ENCODE measurements at regions not wholly inside any gene's neighbourhood (a gene's known extent, or its start where the extent isn't known, plus 50 kb on each side); places are given as distances from the start of the nearest gene placed in this dataset.

DNA sequence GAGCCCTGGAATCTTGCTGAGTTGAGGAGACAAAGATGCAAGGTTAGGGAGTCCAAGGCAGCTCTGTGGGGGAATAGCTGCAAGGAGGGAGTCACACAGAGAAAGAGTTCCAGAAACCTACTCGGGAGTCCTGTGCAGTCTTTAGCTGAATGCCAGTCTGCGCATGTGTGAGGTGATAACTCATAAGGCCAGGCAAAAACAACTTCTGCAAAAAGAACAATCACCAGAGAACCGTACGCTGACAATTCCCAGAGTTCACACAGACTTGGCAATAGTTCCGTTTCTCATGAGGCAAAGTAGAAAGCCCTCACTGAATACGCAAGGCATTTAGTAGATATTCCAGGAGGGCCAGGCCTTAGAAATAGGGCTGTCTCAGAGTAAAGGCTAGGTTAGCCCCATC is 135.2 kb upstream of the TAB2 start:
- no peak for DNase-seq (ENCODE audit: low read depth in 2 of 2)

- no peak for DNase-seq (ENCODE audit: low read depth in 2 of 2)
Observed at GRCh38 chr6:149184523-149184922, 133.0 kb upstream of the TAB2 start.

DNA sequence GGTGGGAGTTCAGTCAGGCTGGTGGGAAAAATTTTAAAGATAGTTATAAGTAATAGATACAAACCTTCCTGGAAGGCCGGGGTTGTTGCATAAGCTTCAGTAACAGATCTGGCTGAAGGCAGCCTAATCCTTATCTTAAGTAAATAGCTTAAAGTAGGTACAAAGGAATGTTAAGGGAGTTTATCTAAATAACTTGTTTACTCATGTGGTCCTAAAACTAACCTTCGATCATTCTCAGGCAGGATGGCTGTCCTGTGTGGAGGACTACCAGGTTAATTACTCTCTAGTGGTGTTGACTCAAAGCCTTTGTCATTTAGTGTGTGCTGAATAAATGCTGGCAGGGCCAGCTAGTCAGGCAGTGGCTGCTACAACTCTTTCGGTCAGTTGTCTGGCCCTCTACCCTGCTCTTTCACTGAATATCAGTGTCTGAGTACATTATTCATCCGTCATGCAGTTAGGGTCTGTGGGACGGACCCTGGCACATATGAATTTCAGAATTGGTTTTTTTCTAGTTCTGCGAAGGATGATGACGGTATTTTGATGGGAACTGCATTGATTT is 131.6 kb upstream of the TAB2 start:
- DNase-seq (ENCODE audit: low read depth in 2 of 2): no peak

GRCh38 chr6:149186873-149187272 is 130.6 kb upstream of the TAB2 start:
- DNase-seq (ENCODE audit: low read depth in 2 of 2): no peak

DNA sequence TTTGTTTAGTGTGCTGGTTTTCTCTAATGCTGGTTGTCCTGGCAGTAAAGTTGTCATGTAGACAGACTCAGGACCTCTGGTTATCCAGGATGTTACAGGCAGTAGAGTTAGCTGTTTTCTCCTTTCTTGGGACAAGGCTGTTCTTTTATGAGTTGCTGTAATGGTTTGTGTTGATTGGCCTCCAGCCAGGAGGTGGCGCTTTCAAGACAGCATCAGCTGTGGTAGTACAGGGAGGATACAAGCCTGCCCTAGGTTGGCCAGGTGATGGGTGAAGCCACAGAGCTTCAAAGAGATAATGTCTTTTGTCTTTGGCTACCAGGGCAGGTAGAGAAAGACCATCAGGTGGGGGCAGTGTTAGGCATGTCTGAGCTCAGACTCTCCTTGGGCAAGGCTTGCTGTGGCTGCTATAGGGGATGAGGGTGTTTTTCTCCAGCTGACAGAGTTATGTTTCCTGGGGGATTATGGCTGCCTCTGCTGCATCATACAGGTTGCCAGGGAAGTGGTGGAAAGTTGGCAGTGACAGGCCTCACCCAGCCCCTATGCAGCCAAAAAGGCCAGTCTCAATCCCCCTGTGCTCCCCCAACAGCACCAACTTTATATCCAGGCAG is 127.2 kb upstream of the TAB2 start:
- no peak for DNase-seq (ENCODE audit: low read depth in 2 of 2)

DNA sequence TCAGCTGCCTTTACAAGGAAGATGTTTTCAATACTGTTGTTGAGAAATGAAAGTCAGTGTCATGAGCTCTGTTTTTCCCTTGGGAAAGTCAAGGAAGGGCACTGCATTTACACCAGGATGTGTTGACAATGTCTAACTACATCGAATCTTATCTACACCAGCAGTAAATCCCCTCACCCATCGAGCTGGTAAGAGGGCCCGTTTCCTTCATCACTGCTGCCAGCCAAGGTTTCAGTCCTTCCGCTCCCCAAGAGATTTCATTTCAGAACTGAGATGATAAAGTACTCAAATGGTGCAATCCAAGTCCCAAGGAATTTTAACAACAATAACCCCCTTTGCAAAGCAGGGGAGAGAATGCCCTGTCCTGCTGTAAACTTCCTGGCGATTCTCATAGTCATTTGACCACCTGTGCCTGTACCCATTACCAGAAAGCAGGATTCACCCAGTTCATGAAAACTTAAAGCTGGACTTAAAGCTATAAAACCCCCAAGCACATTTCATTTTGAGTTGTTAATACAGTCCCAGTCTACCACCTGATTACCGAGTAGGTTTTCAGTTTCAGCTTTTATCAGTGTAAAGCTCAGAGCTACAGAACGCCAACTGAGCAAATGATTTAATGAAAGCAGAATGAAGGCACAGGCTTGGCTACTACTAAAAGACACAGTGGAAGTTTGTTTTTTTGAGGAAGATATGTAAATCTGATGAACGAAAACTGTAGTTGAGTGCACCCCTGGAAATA is 122.5 kb upstream of the TAB2 start:
- DNase-seq (ENCODE audit: low read depth in 2 of 2): no peak

DNA sequence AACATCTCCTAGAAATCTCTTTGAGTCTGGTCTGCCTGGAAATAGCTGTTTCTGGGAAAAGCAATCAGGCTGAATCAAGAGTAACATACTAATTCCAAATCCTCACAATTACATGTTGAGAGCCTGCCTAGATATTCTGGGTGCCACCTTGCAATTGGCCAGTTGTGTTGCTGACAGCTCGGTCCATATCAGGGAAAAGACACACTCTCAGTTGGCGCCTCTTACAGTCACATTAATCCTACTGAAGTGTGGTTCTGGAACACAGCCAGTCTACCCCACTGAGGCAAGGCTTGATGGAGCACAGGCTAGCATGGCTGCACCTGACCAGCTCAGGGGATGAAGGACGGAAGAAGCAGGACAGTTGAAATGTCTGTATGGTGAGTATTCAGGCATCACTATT is 121.4 kb upstream of the TAB2 start:
- DNase-seq (ENCODE audit: low read depth in 2 of 2): no peak

DNA sequence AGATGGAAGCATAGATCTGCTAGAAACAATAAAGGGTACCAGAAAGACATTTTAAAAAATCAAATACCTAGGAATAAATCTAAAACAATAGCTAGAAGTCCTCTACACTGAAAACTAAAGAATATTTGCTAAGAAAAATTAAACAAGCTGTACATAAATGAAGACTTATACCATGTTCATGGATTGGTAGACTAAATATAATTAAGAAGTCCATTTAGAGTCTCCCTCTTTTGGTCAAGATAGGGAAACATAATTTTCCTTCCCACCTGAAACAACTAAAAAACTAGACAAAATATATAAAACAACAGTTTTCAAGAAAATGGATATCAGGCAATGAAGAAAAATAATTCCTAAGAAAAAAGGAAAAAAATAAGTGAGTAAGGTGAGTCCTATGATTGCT is 120.0 kb upstream of the TAB2 start:
- DNase-seq (ENCODE audit: low read depth in 2 of 2): no peak

GRCh38 chr6:149198265-149198664 is 119.2 kb upstream of the TAB2 start:
- no peak for DNase-seq (ENCODE audit: low read depth in 2 of 2)

GRCh38 chr6:149200282-149200945 is 117.1 kb upstream of the TAB2 start:
- no peak for DNase-seq (ENCODE audit: low read depth in 2 of 2)

DNA sequence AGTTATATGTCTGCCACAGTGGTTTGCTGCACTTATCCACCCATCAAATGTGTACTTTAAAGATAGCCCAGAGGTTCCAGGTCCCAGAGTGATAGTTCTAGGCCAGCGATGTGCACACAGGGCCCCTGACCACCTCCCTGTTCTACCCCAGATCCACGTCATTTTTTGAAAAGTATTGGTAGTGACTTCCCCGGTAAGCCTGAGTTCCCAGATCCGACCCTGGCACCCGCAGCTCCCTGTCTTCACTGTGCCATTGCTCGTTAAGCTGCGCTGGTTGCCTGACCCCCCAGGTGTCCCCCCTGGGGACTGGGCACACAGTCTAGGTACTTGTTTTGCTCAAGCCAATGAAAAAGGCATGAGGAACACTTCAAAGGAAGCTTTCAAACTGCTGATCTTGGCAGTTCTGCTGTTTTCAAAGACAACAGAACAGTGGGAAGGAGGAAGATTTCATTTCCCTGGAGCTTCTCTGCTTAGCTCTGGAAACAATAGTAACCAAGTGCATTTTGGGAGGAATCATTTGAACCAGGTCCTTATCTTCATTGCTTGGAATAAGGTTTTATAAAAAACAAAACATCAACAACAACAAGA is 116.3 kb upstream of the TAB2 start:
- DNase-seq (ENCODE audit: low read depth in 2 of 2): no peak

GRCh38 chr6:149202100-149202499 is 115.4 kb upstream of the TAB2 start:
- no peak for DNase-seq (ENCODE audit: low read depth in 2 of 2)

- no peak for DNase-seq (ENCODE audit: low read depth in 2 of 2)
Observed at GRCh38 chr6:149202952-149203351, 114.6 kb upstream of the TAB2 start.

GRCh38 chr6:149203509-149203908 is 114.0 kb upstream of the TAB2 start:
- no peak for DNase-seq (ENCODE audit: low read depth in 2 of 2)

DNA sequence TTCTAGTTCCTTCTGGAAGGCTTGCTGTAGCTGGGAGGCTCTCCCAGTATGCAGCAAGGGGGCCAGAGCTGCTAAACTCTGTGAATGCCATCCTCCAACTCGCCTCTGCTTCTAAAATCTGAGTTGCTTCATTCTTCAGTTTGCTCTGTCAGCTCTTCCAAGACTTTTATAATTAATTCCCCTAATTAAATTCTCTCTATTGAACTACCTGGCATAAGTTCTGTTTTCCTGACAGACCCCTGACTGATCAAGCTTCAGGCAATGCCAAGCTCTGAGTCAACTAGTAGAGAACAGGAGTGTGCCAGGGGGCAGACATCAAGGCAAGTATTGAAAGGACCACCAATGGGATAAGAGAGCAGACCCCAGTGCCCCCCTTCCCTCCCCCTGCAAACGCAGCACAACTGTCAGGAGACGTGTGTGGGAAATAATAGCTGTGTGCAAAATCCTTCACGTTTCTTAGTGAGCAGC is 109.3 kb upstream of the TAB2 start:
- no peak for DNase-seq (ENCODE audit: low read depth in 2 of 2)

GRCh38 chr6:149209871-149210775 is 107.4 kb upstream of the TAB2 start:
- no peak for DNase-seq (ENCODE audit: low read depth in 2 of 2)

DNA sequence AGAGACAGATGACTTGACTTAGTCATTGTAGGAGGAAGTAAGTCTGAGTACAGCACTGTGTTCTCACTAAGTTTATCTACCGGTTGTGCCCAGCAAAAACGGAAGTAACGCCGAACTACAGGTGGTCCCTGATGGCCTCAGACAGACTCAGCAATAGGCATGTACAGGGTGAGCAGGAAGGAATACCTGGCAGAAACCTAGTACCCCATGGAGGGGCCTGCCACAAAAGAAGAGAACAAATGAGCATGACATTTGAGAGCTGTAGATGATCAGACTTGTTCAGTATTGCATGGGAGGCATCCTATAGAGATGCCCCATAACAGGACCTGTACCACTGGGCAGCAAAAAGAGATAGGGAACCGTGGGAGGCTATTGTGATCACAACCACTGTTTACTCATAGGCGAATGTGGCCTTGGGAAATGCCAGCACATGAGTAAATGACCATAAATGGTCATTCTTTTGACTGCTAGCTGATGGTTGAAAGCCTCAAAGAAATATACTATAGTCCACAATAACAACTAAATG is 106.4 kb upstream of the TAB2 start:
- no peak for DNase-seq (ENCODE audit: low read depth in 2 of 2)

DNA sequence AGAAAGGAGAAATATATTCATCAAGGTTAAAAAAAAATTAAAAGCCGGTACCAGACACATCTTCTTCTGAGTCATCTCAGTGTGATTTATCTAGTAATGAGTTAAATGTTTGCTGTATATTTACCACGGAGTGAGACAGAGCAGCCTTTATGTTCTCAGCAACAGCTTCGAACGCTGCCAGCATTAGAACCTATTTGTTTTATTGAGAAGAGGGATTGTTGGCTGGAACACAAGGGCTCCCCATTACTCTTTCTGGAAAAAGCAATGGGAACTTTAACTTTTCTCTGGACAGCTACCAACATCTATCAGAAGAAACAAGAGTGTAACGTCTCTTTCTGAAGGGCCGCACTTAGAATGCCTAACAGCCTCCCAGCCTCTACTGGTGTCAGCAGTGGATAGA is 105.3 kb upstream of the TAB2 start:
- DNase-seq (ENCODE audit: low read depth in 2 of 2): no peak

DNA sequence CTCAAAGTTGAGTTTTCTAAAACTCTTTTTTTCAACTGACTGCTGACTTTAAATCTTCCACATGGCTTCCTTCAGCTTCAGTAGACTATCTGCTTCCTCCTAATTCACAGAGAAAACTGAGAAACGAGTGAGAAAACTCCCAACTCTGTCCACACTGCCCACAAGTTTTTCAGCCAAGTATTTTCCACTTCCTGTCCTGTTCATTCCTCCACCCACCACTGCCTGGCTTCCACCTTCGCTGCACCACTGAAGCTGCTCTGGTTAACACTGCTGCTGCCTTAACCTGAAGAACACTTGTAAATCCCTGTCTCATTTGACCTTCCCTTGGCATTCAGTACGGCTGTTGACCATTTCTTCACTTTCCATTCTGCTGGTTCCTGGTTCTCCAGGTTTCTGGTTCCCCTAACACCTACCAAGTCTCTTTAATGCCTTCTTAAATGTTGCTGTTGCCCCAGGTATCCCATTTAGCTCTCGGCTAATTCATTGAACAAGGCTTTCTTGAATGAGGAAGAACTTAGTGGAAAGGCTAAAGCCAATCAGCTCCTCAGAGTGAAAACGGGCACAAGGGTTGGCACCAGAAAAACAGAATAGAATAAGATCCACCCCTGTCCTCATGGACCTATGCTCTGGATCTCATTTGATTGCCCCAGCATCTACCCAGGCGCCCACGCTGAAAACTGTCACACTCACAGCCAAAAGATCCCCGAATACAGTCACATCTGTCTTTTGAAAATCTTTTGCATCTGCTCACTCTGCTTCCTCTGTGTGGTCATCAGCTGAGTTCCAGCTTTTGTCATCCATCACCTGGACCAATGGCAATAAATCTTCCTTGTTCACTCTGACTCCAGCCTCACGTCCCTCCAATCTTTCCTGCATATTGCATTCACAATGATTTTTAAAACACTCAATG is 104.4 kb upstream of the TAB2 start:
- no peak for DNase-seq (ENCODE audit: low read depth in 2 of 2)

DNA sequence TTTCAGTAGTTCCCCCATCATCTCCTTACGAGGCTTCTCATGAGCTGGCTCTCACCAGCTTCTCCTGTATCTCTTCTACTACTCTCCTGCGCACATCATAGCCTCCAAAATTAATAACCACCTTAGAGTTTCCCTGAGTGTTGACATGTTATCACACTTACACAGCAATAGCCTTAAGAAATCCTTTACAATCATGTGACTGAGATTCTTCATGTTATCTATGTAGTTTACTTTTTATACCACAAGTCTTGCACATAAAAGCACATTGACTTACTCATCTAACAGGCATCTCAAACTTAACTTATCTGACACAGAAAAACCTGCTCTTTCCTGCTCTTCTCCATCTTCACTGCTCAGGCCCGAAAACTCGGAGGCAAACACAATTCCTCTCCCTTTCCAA is 103.7 kb upstream of the TAB2 start:
- no peak for DNase-seq (ENCODE audit: low read depth in 2 of 2)

Measured in stimulated activated CD8-positive, alpha-beta memory T cell treated with anti-CD3 and anti-CD28 coated beads, Interleukin-7, amount 100 ng/mL, for 4 hours (primary cell).